Epithelial cell of proximal tubule (primary cell): ENCODE measurements at regions not wholly inside any gene's neighbourhood (a gene's known extent, or its start where the extent isn't known, plus 50 kb on each side); places are given as distances from the start of the nearest gene placed in this dataset.

Experiments
- DNase-seq: peaks from one replicate; pipeline ENCODE4 v3.0.0-alpha.2; 2011; ENCODE audit warnings: low read depth
- H3K4me3 ChIP-seq: 2 replicates; pipeline ENCODE4 v1.5.1; 2011; ENCODE audit warnings: low read depth, mild to moderate bottlenecking, low read length
- TF ChIP-seq, protein P1 (sequence below): conservative IDR thresholded peaks from 2 replicates; pipeline ENCODE4 v1.5.1; 2012; ENCODE audit warnings: low read depth, mild to moderate bottlenecking, low read length

DNA sequence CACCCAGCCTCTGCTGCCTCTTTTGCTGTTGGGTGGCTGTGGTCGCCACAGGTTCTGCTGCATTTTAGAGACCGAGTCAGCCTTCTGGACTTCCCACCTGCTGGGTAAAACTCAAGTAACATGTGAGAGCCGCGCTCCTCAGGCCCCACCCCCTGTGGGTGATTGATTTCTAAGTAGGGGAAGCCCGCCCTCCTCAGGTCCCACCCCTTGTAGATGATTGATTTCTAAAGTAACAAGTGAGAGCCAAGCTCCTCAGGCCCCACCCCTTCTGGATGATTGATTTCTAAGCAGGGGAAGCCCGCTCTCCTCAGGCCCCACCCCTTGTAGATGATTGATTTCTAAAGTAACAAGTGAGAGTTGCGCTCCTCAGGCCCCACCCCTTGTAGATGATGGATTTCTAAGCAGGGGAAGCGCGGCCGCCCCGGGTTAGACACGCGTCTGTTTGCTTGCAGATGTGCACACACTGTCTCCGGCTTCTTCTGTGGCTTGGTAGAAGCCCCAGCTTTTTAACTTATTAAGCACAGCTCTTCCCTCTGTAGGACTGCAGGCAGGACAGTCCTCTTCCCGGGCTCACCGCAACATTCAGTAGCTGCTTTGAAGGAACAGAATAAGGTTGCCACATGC, 83.4 kb downstream of the FAM43A start:
- peak overlapping the region; percentile 54 for H3K4me3 ChIP-seq
- DNase-seq = peak; percentile 77
- TF ChIP-seq, protein P1, sequence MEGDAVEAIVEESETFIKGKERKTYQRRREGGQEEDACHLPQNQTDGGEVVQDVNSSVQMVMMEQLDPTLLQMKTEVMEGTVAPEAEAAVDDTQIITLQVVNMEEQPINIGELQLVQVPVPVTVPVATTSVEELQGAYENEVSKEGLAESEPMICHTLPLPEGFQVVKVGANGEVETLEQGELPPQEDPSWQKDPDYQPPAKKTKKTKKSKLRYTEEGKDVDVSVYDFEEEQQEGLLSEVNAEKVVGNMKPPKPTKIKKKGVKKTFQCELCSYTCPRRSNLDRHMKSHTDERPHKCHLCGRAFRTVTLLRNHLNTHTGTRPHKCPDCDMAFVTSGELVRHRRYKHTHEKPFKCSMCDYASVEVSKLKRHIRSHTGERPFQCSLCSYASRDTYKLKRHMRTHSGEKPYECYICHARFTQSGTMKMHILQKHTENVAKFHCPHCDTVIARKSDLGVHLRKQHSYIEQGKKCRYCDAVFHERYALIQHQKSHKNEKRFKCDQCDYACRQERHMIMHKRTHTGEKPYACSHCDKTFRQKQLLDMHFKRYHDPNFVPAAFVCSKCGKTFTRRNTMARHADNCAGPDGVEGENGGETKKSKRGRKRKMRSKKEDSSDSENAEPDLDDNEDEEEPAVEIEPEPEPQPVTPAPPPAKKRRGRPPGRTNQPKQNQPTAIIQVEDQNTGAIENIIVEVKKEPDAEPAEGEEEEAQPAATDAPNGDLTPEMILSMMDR = no peak

DNA sequence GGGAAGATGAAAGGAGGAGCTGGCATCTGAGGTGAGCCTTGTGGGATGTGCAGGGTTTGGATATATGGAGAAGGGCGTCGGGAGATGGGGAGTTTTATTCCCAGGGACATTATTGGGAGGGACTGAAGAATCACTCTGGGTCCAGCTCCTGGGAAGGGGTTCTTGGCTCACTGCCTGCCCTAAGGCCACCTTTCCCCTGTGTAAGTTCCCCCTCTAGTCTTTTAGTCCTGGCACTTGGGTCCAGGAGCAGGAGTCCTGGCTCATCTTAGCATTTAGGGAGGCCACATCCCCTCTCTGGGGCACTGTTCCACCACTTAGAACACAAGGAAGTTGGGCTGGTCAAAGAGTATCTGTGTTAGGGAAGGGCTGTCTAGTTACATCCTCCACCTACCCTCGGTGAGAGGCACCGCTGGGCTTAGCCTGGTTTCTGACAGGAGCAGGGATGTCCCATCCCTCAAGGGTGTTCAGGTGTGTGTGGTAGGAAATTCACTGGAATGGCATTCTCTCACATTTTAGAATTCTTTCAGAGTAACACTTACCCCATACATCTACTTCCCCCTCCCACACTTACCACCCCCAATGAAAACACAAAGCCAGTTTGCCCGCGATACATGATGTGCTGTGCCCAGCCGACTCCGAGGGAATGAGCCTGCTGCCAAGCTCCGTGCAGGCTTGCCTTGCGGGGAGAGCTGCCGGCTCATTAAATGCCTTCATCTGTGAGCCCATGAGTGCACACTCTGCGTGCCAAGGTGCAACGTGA, 86.7 kb downstream of the FAM43A start:
- TF ChIP-seq, protein P1 = no peak
- H3K4me3 ChIP-seq = no peak overlapping the region
- DNase-seq = no peak

DNA sequence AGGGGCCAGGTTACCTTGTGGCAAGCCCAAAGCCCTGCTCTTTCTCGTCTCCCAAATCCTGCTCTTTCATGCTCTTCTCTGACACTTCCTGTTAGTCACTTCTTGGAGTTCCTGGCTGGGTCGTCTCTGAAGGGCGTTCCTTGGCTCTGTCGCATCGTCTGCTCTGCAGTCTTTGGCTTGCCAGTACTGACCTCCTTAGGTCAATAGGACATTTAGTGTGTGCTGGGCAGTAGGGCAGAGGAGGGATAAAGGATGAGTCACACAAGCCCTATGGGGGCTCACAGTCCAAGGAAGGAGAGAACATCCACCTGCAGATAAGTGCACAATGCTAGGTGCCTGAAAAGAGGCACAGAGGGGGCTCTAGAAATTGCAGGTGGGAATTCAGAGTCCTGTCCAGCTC, 87.5 kb downstream of the FAM43A start:
- no peak for DNase-seq
- H3K4me3 ChIP-seq = no peak overlapping the region
- TF ChIP-seq, protein P1 = no peak

DNA sequence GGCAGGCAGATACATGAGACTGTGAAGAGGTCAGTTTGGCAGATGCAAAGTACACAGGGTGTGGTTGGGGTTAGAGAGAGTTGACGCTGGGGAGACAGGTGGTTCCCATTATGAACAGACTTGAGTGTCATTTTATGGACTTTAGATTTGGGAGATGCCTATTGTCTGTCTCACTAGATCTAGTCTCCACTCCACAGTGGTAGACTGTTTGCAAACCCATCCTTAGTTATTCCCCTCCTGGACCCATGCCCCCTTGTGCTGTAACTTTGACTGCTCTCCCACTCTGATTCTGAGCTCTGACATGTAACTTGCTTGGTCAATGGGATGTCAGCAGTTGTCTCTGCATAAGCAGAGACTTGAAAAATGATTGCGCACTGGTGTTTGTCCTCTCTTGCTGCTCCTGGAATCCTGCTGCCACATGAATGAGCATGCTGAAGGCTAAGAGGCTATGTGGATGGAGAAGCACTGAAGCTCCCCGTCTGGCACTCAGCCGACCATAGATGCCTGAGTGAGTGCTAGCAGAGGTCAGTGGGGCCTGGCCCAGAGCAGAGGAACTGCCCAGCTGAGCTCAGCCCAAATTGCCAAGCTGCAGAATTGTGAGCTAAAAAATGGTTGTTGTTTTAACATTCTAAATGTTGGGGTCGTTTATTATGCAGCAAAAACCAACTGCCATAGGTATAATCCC, 88.2 kb downstream of the FAM43A start:
- no peak overlapping the region for H3K4me3 ChIP-seq
- no peak for DNase-seq
- TF ChIP-seq, protein P1 = no peak

DNA sequence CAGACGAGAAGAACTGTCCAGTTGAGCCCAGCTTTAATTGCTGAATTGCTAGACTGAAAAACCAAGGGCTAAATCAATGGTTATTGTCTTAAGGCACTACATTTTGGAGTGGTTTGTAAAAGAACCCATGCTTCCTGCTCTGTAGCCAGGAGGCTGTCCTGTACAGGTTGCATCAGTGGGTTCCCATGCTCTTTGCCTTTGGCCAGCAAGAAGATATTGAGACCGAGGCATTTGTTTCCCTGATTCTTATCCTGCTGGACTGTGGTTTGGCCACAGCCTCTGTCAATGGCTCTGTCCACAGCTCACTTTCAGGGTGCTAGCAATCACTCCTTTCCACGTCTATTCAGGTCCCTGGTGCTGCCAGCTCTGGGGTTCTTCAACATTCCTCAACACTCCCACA, 89.6 kb downstream of the FAM43A start:
- H3K4me3 ChIP-seq = no peak overlapping the region
- TF ChIP-seq, protein P1 = no peak
- DNase-seq = no peak

DNA sequence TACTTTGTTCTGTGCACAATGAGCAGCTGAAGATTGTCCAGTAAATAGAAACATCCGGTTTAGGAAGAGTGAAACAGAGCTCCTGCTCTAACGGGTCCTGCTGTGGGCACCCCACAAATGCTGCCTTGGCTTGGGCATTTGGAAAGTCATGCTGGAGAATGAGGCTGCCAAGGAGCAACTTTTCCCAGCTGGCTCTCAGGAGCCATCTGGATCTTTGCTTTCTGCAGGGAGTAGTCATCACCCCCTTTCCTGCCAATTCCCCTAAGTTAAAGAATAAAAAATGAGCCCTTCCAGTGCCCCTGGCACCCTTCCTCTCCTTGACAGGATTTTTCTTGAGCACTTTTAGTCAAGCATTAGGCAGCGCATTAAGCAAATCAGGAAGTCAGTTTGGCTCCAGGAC, 90.0 kb downstream of the FAM43A start:
- H3K4me3 ChIP-seq = no peak overlapping the region
- no peak for DNase-seq
- TF ChIP-seq, protein P1 = no peak

DNA sequence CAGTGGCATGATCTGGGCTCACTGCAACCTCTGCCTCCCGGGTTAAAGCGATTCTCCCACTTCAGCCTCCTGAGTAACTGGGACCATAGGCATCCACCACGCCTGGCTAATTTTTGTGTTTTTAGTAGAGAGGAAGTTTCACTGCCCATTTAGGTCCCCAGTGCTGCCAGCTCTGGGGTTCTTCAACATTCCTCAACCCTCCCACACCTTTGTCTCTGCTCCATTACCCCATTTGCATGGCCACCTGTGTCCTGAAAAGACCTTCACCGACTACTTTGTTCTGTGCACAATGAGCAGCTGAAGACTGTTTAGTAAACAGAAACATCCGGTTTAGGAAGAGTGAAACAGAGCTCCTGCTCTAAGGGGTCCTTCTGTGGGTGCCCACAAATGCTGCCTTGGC, 92.0 kb downstream of the FAM43A start:
- H3K4me3 ChIP-seq = no peak overlapping the region
- DNase-seq = no peak
- TF ChIP-seq, protein P1 = no peak
